Naive thymus-derived CD8-positive, alpha-beta T cell (primary cell): ENCODE measurements at regions not wholly inside any gene's neighbourhood (a gene's known extent, or its start where the extent isn't known, plus 50 kb on each side); places are given as distances from the start of the nearest gene placed in this dataset.

Source experiments
- ATAC-seq, 2 donors: fragments of 150-1000 bp; cut with Tn5 transposase in 1 of 2; sonication (Bioruptor Pico), chemical (Tn5 transposase) in 1 of 2; 1 replicate in 1 of 2; 2 replicates in 1 of 2; pipeline ENCODE4 v1.10.0; 2021; ENCODE audit warnings: mild to moderate bottlenecking in 2 of 2, moderate library complexity in 2 of 2
- POLR2A ChIA-PET: fragments of 350-600 bp; sonication (Branson Sonifier 250); formaldehyde crosslinking; loops from one replicate; lab custom pipeline; 2021; ENCODE audit warnings: antibody characterized with exemption; lab: Charles Lee
- DNase-seq, 10 donors: peaks; one replicate each; pipeline versions ENCODE4 v3.0.0 to v3.0.0-alpha.2; 2020 to 2022
- H3K27ac Mint-ChIP-seq, 10 donors: one replicate each; pipeline ENCODE4 v1.8.0; 2020 to 2022; ENCODE audit warnings: mild to moderate bottlenecking in 10 of 10, mixed read lengths in 10 of 10, moderate library complexity in 4 of 10, inconsistent platforms in 1 of 10
- H3K27me3 Mint-ChIP-seq, 5 donors: one replicate each; pipeline ENCODE4 v1.8.0; 2021 to 2022; ENCODE audit warnings: mixed read lengths in 5 of 5
- H3K36me3 Mint-ChIP-seq, 3 donors: one replicate each; pipeline ENCODE4 v1.8.0; 2020 to 2022; ENCODE audit warnings: mixed read lengths in 3 of 3, mild to moderate bottlenecking in 2 of 3, inconsistent platforms in 1 of 3
- H3K4me1 Mint-ChIP-seq, 4 donors: one replicate each; pipeline ENCODE4 v1.8.0; 2021 to 2022; ENCODE audit warnings: mixed read lengths in 4 of 4
- H3K4me3 Mint-ChIP-seq, 10 donors: one replicate each; pipeline ENCODE4 v1.8.0; 2020 to 2022; ENCODE audit warnings: mild to moderate bottlenecking in 10 of 10, mixed read lengths in 10 of 10, moderate library complexity in 6 of 10, inconsistent platforms in 1 of 10
- H3K9me3 Mint-ChIP-seq, 9 donors: one replicate each; pipeline ENCODE4 v1.8.0; 2020 to 2022; ENCODE audit warnings: mixed read lengths in 9 of 9, mild to moderate bottlenecking in 3 of 9, inconsistent platforms in 1 of 9, moderate library complexity in 1 of 9

DNA sequence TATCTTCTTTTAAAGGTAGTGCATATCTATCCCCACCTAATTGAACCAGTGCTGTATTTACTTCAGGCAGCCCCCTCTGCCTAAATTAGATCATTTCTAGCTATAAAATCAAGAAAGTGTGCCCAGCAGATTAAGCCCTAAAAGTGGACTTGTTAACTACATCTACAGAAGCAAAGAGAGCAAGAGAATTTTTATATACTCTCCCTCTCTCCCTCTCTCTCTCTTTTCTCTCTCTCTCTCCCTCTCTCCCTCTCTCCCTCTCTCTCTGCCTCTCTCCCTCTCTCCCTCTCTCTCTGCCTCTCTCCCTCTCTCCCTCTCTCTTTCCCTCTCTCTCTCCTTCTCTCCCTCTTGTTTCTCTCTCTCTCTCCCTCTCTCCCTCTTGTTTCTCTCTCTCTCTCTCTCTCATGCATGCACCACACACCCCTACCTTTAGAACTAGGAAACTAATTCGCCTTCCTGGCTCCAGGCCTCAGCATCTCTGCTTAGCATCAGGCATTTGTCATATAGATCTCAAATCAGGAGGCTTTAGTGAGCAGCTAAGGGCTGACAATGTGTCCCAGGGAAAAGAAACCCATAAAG lies 71.4 kb downstream of the FOXA2 start:
- H3K9me3 Mint-ChIP-seq, result peaks cover 0 to 6% (median 0%) of the 10 kb centered on the region in 9 donors
- H3K36me3 Mint-ChIP-seq, result no peaks in the 10 kb centered on the region
- DNase-seq, result no peak
- H3K4me1 Mint-ChIP-seq, result no peaks in the 10 kb centered on the region
- POLR2A ChIA-PET, result no interaction called here
- H3K27me3 Mint-ChIP-seq, result peaks cover 0 to 9% (median 0%) of the 10 kb centered on the region in 5 donors
- no peak overlapping the region for H3K4me3 Mint-ChIP-seq
- ATAC-seq, result no peak
- H3K27ac Mint-ChIP-seq, result no peak overlapping the region

DNA sequence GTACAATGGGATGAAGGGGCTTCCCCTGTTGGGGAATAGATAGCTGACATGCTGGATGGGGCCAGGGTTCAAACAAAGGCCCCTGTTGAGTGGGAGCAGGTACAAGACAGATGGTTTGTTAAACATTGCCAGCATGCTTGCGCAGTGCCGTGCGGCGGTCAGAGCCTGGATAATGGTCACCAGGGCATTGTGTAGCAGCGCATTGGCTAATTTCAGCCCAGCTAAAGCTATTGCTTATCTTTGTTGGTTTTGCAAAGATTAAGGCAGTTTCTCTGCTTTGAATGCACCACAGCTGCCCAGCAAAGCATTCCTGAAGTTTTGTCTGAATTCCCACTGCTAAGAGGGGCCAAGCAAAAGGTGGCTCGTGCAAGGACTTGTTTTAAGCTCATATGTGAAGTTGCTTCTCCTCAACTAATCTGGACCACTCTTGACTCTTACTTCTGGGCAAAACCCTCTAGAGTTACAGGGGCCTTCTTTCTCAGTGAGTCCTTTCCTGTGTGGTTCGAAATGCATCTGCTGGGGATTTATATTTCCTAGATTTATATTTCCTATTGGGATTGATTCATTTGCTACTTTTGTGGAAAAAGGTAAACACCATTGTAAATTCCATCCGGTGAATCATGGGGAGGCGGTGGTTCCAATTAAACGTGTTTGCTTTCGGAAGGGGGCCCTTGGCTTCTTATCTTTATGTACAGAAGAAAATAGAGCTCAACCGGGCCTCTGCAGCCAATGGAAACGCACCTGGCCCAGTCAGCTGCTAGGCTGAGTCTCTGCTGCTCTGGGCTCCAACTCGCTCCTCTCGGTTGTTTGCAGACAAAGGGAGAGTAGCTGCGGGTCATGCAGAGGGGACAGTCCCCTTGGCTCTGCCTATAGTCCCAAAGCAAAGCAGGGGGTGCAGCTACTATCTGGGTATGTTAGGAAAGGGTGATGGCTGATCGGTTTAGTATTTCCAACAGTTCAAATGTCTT lies 72.1 kb downstream of the FOXA2 start:
- Mint-ChIP-seq H3K9me3 (peaks cover 0 to 6% (median 0%) of the 10 kb centered on the region in 9 donors), H3K27ac (no peak overlapping the region), H3K27me3 (peaks cover 0 to 9% (median 0%) of the 10 kb centered on the region in 5 donors), H3K36me3 (no peaks in the 10 kb centered on the region), H3K4me3 (no peak overlapping the region), H3K4me1 (no peaks in the 10 kb centered on the region)
- no peak for DNase-seq
- ATAC-seq, result no peak
- POLR2A ChIA-PET, result no interaction called here

DNA sequence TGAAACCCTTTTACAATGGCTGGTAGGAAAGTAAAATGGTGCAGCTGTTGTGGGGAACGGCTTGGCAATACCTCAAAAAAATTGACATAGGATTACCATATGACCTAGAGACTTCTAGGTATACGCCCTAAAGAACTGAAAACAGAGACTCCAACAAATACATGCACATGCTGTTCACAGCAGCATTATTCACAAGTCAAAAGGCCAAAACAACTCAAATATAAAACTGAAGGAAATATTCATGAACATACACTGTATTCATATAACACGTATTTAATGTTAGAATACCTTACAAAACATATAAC lies 74.6 kb downstream of the FOXA2 start:
- POLR2A ChIA-PET, result no interaction called here
- H3K4me1 Mint-ChIP-seq, result no peaks in the 10 kb centered on the region

DNA sequence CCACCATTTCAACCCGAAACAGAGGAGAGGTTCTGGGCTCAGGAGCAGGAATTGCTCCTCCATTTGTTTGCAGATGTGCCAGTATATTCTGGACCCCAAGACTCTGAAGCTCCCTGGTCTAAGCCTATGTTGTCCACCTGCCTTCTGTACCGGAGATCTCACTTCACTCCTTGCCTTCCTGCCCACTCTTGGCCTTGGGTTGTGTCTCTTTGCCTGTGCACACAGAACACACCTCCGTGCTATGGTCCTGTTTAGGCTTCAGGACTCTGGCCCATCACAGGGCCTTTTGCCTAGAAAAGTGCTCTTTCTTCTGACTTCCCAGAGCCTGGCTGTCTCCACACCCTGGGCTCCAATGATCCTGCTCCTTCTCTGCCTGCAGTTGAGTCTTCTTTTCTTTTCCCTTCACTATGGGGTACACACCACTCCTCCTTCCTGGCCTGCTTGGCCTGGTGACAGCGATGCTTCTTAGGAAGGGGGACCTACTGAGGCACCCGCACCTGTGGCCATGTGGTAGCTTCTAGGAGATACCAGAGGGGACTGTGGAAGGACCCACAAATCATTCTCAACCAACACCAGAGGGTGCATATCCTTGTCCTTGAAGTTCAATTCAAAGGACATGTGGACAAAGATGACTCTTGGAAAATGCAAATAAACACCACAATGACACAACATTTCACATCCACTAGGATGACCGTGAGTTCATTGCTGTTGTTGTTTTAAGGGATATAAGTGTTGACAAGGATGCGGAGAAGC lies 75.1 kb downstream of the FOXA2 start:
- Mint-ChIP-seq H3K36me3 (no peaks in the 10 kb centered on the region), H3K4me3 (no peak overlapping the region), H3K9me3 (peaks cover 0 to 8% (median 0%) of the 10 kb centered on the region in 9 donors), H3K27me3 (peaks cover 0 to 5% (median 0%) of the 10 kb centered on the region in 5 donors), H3K4me1 (no peaks in the 10 kb centered on the region), H3K27ac (no peak overlapping the region)
- no peak for DNase-seq
- ATAC-seq, result no peak
- POLR2A ChIA-PET, result no interaction called here

More for the DNA sequence above, 74.6 kb downstream of the FOXA2 start:
- DNase-seq (no peak), ATAC-seq (no peak)
- Mint-ChIP-seq H3K36me3 (no peaks in the 10 kb centered on the region), H3K4me3 (no peak overlapping the region), H3K27ac (no peak overlapping the region), H3K9me3 (peaks cover 0 to 8% (median 0%) of the 10 kb centered on the region in 9 donors), H3K27me3 (peaks cover 0 to 5% (median 0%) of the 10 kb centered on the region in 5 donors)

DNA sequence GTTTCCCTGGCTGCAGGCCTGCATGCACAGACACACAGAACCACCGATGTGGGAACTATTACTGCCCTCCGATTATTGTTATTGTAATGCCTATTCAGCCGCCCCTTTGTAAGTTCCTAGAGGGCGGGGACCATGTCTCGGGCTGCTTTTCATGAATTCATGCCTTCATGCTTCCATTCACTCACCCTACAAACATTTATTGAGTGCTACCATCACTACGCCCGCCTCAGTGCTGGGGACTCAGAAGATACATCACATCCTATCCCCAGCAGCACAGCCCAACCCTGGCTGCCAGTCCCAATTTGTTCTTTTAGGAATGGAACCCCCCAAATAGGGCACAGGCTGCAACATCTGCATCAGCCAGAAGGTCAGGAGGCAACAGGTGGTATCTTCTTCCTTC lies 75.9 kb downstream of the FOXA2 start:
- DNase-seq, result no peak
- no peak overlapping the region for H3K27ac Mint-ChIP-seq
- ATAC-seq, result no peak
- no peak overlapping the region for H3K4me3 Mint-ChIP-seq
- H3K27me3 Mint-ChIP-seq, result peaks cover 0 to 6% (median 0%) of the 10 kb centered on the region in 5 donors
- POLR2A ChIA-PET, result no interaction called here
- H3K9me3 Mint-ChIP-seq, result peaks cover 0 to 10% (median 0%) of the 10 kb centered on the region in 9 donors
- H3K36me3 Mint-ChIP-seq, result no peaks in the 10 kb centered on the region
- no peaks in the 10 kb centered on the region for H3K4me1 Mint-ChIP-seq

DNA sequence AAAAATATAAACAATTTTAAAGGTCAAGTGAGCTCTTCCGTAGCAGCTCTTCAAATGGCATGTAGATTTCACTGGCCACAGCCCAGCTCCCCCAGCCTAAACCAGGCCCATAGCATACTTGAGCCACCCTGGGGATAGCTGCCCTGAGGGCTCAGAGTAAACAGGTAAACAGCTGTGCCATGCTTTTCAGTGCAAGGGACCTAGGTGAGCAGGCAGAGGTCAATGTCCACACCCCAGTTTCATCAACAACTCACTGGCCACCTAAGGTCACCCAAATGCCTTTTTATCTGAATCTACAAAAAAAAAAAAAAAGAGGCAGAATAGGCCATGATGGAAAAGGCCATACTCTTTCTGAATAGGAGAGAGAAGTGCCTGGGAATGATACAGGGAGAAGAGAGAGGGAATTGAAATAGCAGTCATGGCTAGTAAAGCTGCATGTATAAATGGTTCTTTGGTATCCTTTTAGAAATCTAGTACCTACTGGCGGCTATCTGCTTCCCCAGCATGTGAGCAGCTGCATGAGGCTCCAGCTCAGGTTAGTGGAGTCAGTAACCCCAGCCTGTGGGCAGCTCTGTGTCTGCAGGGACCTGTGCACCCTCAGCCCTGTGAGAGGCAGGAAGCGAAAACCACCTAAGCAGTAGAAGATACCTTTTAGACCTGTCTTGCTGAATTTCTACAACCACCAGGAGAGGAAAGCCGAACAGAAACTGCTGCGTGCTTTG lies 77.0 kb downstream of the FOXA2 start:
- no peaks in the 10 kb centered on the region for H3K36me3 Mint-ChIP-seq
- POLR2A ChIA-PET, result no interaction called here
- H3K27me3 Mint-ChIP-seq, result peaks cover 0 to 8% (median 0%) of the 10 kb centered on the region in 5 donors
- DNase-seq (no peak), ATAC-seq (no peak)
- H3K4me3 Mint-ChIP-seq, result no peak overlapping the region
- H3K4me1 Mint-ChIP-seq, result no peaks in the 10 kb centered on the region
- no peak overlapping the region for H3K27ac Mint-ChIP-seq
- H3K9me3 Mint-ChIP-seq, result peaks cover 0 to 10% (median 0%) of the 10 kb centered on the region in 9 donors

DNA sequence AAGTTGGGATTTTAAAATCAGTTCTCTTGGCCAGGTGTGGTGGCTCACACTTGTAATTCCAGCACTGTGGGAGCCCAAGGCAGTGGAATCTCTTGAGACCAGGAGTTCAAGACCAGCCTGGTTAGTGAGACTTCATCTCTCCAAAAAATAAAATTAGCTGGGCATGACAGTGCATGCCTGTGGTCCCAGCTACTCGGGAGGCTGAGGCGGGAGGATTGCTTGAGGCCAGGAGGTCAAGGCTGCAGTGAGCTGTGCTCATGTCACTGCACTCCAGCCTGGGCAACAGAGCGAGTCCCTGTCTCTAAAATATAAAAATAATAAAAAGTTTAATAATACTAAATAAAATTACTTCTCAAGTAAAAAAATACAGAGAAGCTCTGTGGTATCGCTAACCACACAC lies 77.5 kb downstream of the FOXA2 start:
- Mint-ChIP-seq H3K9me3 (peaks cover 0 to 10% (median 0%) of the 10 kb centered on the region in 9 donors), H3K4me1 (no peaks in the 10 kb centered on the region), H3K4me3 (no peak overlapping the region), H3K36me3 (no peaks in the 10 kb centered on the region), H3K27me3 (peaks cover 0 to 12% (median 2%) of the 10 kb centered on the region in 5 donors), H3K27ac (no peak overlapping the region)
- no peak for DNase-seq
- POLR2A ChIA-PET, result no interaction called here
- no peak for ATAC-seq

DNA sequence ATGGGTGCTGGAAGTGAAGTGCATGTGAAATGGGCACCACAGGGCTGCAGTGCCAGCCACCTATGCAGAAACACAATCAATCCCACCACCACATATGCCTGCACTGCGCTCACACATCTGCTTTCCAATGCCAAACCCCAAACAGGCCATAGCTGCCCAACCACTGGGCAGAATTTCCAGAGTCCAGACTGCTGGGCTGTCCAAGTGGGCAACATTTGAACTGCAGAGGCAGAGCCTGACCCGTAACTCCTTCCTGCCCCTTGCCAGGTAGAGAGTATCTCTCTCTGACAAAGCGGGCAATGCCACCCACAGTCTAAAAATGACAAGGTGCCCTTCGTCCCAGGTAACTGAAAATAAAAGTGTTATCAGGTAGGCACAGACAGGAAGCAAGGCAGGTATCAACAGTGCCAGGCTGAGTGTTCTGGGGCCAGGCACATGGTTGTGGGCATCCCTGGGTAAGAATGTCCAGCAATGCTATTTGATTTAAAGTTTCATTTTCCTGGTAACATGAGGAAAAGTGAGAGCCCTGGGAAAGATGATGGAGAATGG lies 79.5 kb downstream of the FOXA2 start:
- H3K27ac Mint-ChIP-seq, result no peak overlapping the region
- no peak overlapping the region for H3K4me3 Mint-ChIP-seq
- H3K9me3 Mint-ChIP-seq, result peaks cover 0 to 6% (median 0%) of the 10 kb centered on the region in 9 donors
- no peak for ATAC-seq
- POLR2A ChIA-PET, result no interaction called here
- H3K27me3 Mint-ChIP-seq, result peaks cover 0 to 12% (median 2%) of the 10 kb centered on the region in 5 donors
- no peaks in the 10 kb centered on the region for H3K36me3 Mint-ChIP-seq
- H3K4me1 Mint-ChIP-seq, result no peaks in the 10 kb centered on the region
- DNase-seq, result no peak

DNA sequence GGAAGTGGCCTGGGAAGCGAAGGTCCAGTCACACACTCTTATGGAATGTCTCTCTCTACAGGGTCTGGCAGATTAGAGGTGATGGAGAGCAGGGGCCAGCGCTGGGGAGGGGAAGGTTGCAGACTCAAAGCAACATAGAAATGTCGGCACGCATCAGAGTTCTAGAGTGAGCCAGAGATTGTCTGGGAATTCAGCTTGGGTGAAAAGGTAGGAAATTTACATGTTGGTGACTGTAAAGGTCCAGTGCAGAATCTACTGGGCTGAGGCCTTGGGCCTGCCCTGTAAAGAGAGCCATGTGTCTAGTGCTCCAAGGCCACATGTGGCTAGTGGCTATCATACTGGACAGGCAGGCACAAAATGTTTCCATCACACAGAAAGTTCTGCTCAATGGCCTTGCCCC lies 80.8 kb downstream of the FOXA2 start:
- no peak overlapping the region for H3K27ac Mint-ChIP-seq
- H3K4me1 Mint-ChIP-seq, result no peaks in the 10 kb centered on the region
- no peak for ATAC-seq
- H3K36me3 Mint-ChIP-seq, result no peaks in the 10 kb centered on the region
- H3K27me3 Mint-ChIP-seq, result peaks cover 0 to 9% (median 3%) of the 10 kb centered on the region in 5 donors
- POLR2A ChIA-PET, result no interaction called here
- H3K4me3 Mint-ChIP-seq, result no peak overlapping the region
- peaks cover 0 to 8% (median 0%) of the 10 kb centered on the region in 9 donors for H3K9me3 Mint-ChIP-seq
- DNase-seq, result no peak

DNA sequence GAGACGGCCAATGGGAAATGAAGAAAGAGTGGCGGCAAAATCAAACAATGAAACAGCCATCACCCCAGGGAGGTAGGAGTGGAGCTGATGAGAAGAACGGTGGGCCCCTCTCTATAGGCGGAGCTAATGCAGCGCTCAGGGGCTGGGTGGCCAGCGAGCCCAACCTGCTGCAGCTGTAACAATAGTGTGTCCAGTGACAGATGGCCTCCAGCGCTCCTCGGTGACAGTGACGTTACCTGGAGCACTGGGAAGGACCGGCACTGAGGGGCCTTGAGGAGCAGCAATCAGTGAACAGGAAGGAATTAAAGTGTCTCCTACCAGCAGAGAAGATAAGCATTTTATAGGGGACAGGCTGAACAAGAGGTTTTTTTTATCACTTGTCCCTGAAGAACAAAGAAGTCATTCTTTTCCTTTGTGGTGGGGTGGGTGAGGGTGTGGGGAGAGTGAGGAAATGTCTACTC lies 81.6 kb downstream of the FOXA2 start:
- DNase-seq, result no peak
- no peaks in the 10 kb centered on the region for H3K36me3 Mint-ChIP-seq

DNA sequence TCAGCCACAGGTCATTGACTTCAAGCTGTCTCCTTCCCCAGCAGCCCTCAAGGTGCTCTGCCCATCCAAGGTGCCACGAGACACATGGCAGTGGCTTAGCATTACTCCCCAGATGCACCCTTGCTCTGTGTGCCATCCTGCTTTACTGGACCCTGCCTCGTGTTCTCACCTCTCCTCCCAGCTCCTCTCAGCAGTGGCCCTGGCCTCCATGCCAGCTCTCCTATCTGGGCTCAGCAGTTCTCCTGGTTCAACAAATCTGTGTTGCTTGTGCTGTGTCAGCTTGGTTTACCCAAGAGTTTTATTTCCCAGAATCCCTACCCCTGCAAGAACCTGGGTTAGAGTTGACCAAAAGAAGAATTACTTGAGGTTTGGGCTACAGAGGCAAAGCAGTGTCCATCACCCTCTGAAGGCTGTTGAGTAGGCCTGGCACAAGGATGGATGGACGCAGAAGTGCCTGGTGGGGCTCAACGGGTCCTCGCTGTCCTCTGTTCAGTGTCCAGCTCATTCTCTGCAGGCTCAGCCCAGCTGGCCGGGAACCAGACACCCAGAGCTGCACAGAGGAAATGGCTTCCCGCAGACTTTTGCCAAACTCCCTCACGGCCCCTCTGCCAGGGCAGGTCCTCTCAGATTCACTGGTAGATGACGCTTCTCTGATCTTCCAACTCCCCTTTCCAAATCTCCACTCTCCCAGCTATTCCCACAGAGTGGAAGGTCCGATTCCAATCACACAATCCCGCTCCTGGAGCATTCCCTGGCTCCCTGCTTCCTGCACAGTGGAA lies 82.6 kb downstream of the FOXA2 start:
- Mint-ChIP-seq H3K4me1 (no peaks in the 10 kb centered on the region), H3K9me3 (peaks cover 0 to 6% (median 0%) of the 10 kb centered on the region in 9 donors), H3K27me3 (peaks cover 0 to 9% (median 4%) of the 10 kb centered on the region in 5 donors), H3K36me3 (no peaks in the 10 kb centered on the region), H3K4me3 (no peak overlapping the region), H3K27ac (no peak overlapping the region)
- no peak for DNase-seq
- ATAC-seq, result no peak
- POLR2A ChIA-PET, result no interaction called here

More for the DNA sequence above, 81.6 kb downstream of the FOXA2 start:
- Mint-ChIP-seq H3K9me3 (peaks cover 0 to 6% (median 0%) of the 10 kb centered on the region in 9 donors), H3K4me3 (no peak overlapping the region), H3K4me1 (no peaks in the 10 kb centered on the region), H3K27ac (no peak overlapping the region), H3K27me3 (peaks cover 0 to 9% (median 4%) of the 10 kb centered on the region in 5 donors)
- POLR2A ChIA-PET, result no interaction called here
- ATAC-seq, result no peak
